Spleen (tissue), 7 donors: ENCODE measurements at regions not wholly inside any gene's neighbourhood (a gene's known extent, or its start where the extent isn't known, plus 50 kb on each side); places are given as distances from the start of the nearest gene placed in this dataset.
"Not testable (repeated sequence)": the region's sequence is repeated elsewhere in the genome, so short reads cannot be mapped to it uniquely, and the experiment has no call there.

Experiments used
- POLR2A ChIP-seq, 3 donors: fragments of 450-650 bp; IDR thresholded peaks; one replicate each; pipeline ENCODE4 v1.5.1; 2017; ENCODE audit warnings: antibody characterized with exemption in 3 of 3, mild to moderate bottlenecking in 1 of 3
- TF ChIP-seq, protein P1 (sequence below), 11 experiments: fragments of 200-600 bp in 7 of 11; fragments of 450-650 bp in 4 of 11; sonication (generic) in 4 of 11; IDR thresholded peaks in 8 of 11; conservative IDR thresholded peaks in 3 of 11; 1 replicate in 7 of 11; 2 replicates in 4 of 11; pipeline versions ENCODE4 v1.4.0 to v1.8.0; 2016 to 2021; ENCODE audit warnings: antibody characterized with exemption in 11 of 11, inconsistent platforms in 4 of 11, mild to moderate bottlenecking in 1 of 11
- donor health status: DM: no; HTN: no; CAD: no; lungs with moderate emphysema.
- donor health status: DM: no; HTN: no; CAD: no.
- donor health status: DM: no; HTN: no; CAD: no.

DNA sequence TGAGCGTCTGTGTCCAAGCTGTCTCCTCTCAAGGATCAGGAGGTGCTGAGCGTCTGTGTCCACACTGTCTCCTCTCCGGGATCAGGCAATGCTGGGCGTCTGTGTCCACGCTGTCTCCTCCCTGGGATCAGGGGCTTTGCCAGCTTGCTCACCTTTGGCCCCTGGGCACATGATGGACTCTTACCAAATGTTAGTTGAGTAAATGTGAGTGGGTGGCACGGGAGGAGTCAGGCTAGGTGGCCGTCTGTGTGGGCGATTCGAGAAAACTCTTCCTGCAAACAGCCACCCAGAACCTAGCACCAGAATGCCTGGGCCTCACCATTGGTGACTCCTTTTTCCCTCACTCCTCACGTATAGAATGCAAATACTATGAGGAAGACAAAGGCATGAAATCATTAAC is 162.9 kb downstream of the LAT start:
- TF ChIP-seq, protein P1, sequence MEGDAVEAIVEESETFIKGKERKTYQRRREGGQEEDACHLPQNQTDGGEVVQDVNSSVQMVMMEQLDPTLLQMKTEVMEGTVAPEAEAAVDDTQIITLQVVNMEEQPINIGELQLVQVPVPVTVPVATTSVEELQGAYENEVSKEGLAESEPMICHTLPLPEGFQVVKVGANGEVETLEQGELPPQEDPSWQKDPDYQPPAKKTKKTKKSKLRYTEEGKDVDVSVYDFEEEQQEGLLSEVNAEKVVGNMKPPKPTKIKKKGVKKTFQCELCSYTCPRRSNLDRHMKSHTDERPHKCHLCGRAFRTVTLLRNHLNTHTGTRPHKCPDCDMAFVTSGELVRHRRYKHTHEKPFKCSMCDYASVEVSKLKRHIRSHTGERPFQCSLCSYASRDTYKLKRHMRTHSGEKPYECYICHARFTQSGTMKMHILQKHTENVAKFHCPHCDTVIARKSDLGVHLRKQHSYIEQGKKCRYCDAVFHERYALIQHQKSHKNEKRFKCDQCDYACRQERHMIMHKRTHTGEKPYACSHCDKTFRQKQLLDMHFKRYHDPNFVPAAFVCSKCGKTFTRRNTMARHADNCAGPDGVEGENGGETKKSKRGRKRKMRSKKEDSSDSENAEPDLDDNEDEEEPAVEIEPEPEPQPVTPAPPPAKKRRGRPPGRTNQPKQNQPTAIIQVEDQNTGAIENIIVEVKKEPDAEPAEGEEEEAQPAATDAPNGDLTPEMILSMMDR (IDR thresholded peaks at IDR 0.05 in 8 of 11, conservative IDR thresholded peaks at IDR 0.05 in 3 of 11): not testable (repeated sequence)
- not testable (repeated sequence) for TF ChIP-seq POLR2A (IDR thresholded peaks at IDR 0.05)
